ENCODE measurements at regions not wholly inside any gene's neighbourhood (a gene's known extent, or its start where the extent isn't known, plus 50 kb on each side); places are given as distances from the start of the nearest gene placed in this dataset.

- H3K4me3 ChIP-seq (ENCODE audit: low read length), result no peak overlapping the region
- no peak overlapping the region for H3K27ac ChIP-seq (ENCODE audit: low read depth, low read length)
- no peak overlapping the region for H3K4me3 Mint-ChIP-seq
- H3K27ac Mint-ChIP-seq, result no peak overlapping the region
- H3K4me1 ChIP-seq (ENCODE audit: insufficient read depth, low read length), result no peaks in the 10 kb centered on the region
- no peaks in the 10 kb centered on the region for H3K9me3 ChIP-seq (ENCODE audit: low read length)
- peaks cover 0 to 2% (median 0%) of the 10 kb centered on the region in 3 donors for H3K36me3 Mint-ChIP-seq
- H3K36me3 ChIP-seq (ENCODE audit: insufficient read depth, low read length), result no peaks in the 10 kb centered on the region
- POLR2A ChIA-PET, result no interaction called here
- CTCF ChIA-PET, result no interaction called here
- DNase-seq, result no peak
- no peaks in the 10 kb centered on the region for H3K27me3 ChIP-seq (ENCODE audit: insufficient read depth, low read length, poor library complexity, severe bottlenecking)
- H3K9me3 Mint-ChIP-seq, result peaks cover 0 to 6% (median 2%) of the 10 kb centered on the region in 5 donors
- no peaks in the 10 kb centered on the region for H3K4me1 Mint-ChIP-seq
- peaks cover 9 to 42% of the 10 kb centered on the region in 2 donors for H3K27me3 Mint-ChIP-seq
Observed at GRCh38 chr11:45503311-45503710, 162.1 kb downstream of the CHST1 start.

- Mint-ChIP-seq H3K27me3 (peaks cover 9 to 47% of the 10 kb centered on the region in 2 donors), H3K9me3 (peaks cover 0 to 6% (median 2%) of the 10 kb centered on the region in 5 donors), H3K36me3 (peaks cover 0 to 2% (median 0%) of the 10 kb centered on the region in 3 donors), H3K4me3 (no peak overlapping the region), H3K27ac (no peak overlapping the region), H3K4me1 (no peaks in the 10 kb centered on the region)
- no peak overlapping the region for H3K27ac ChIP-seq (ENCODE audit: low read depth, low read length)
- H3K9me3 ChIP-seq (ENCODE audit: low read length), result no peaks in the 10 kb centered on the region
- H3K4me3 ChIP-seq (ENCODE audit: low read length), result no peak overlapping the region
- ChIA-PET POLR2A (no interaction called here), CTCF (no interaction called here)
- no peaks in the 10 kb centered on the region for H3K36me3 ChIP-seq (ENCODE audit: insufficient read depth, low read length)
- H3K4me1 ChIP-seq (ENCODE audit: insufficient read depth, low read length), result no peaks in the 10 kb centered on the region
- DNase-seq, result no peak
- no peaks in the 10 kb centered on the region for H3K27me3 ChIP-seq (ENCODE audit: insufficient read depth, low read length, poor library complexity, severe bottlenecking)
Observed at GRCh38 chr11:45502226-45502545, 163.2 kb downstream of the CHST1 start.

GRCh38 chr11:45501392-45502225 is 163.8 kb downstream of the CHST1 start:
- Histone ChIP-seq H3K27me3 (ENCODE audit: insufficient read depth, low read length, poor library complexity, severe bottlenecking) (no peaks in the 10 kb centered on the region), H3K36me3 (ENCODE audit: insufficient read depth, low read length) (no peaks in the 10 kb centered on the region), H3K4me1 (ENCODE audit: insufficient read depth, low read length) (no peaks in the 10 kb centered on the region), H3K4me3 (ENCODE audit: low read length) (no peak overlapping the region), H3K27ac (ENCODE audit: low read depth, low read length) (no peak overlapping the region), H3K9me3 (ENCODE audit: low read length) (no peaks in the 10 kb centered on the region)
- Mint-ChIP-seq H3K4me1 (no peaks in the 10 kb centered on the region), H3K4me3 (no peak overlapping the region), H3K9me3 (peaks cover 0 to 6% (median 2%) of the 10 kb centered on the region in 5 donors), H3K36me3 (peaks cover 0 to 2% (median 0%) of the 10 kb centered on the region in 3 donors), H3K27ac (no peak overlapping the region), H3K27me3 (peaks cover 9 to 45% of the 10 kb centered on the region in 2 donors)
- DNase-seq, result no peak
- ChIA-PET POLR2A (no interaction called here), CTCF (no interaction called here)

GRCh38 chr11:45500451-45500850 is 165.0 kb downstream of the CHST1 start:
- DNase-seq, result no peak
- no peak overlapping the region for H3K27ac ChIP-seq (ENCODE audit: low read depth, low read length)
- ChIA-PET CTCF (no interaction called here), POLR2A (no interaction called here)
- H3K27me3 Mint-ChIP-seq, result peaks cover 9 to 46% of the 10 kb centered on the region in 2 donors
- H3K4me1 Mint-ChIP-seq, result no peaks in the 10 kb centered on the region
- H3K36me3 ChIP-seq (ENCODE audit: insufficient read depth, low read length), result no peaks in the 10 kb centered on the region
- H3K27me3 ChIP-seq (ENCODE audit: insufficient read depth, low read length, poor library complexity, severe bottlenecking), result no peaks in the 10 kb centered on the region
- no peak overlapping the region for H3K27ac Mint-ChIP-seq
- H3K4me3 ChIP-seq (ENCODE audit: low read length), result no peak overlapping the region
- peaks cover 0 to 2% (median 0%) of the 10 kb centered on the region in 3 donors for H3K36me3 Mint-ChIP-seq
- peaks cover 0 to 6% (median 2%) of the 10 kb centered on the region in 5 donors for H3K9me3 Mint-ChIP-seq
- H3K4me1 ChIP-seq (ENCODE audit: insufficient read depth, low read length), result no peaks in the 10 kb centered on the region
- no peaks in the 10 kb centered on the region for H3K9me3 ChIP-seq (ENCODE audit: low read length)
- no peak overlapping the region for H3K4me3 Mint-ChIP-seq

GRCh38 chr11:45494738-45495137 is 170.7 kb downstream of the CHST1 start:
- H3K9me3 Mint-ChIP-seq, result peaks cover 0 to 1% (median 0%) of the 10 kb centered on the region in 5 donors
- peaks cover 6 to 29% of the 10 kb centered on the region in 2 donors for H3K27me3 Mint-ChIP-seq
- CTCF ChIA-PET, result no interaction called here
- no peaks in the 10 kb centered on the region for H3K36me3 Mint-ChIP-seq
- DNase-seq, result no peak
- Histone ChIP-seq H3K27me3 (ENCODE audit: insufficient read depth, low read length, poor library complexity, severe bottlenecking) (no peaks in the 10 kb centered on the region), H3K4me1 (ENCODE audit: insufficient read depth, low read length) (no peaks in the 10 kb centered on the region), H3K36me3 (ENCODE audit: insufficient read depth, low read length) (no peaks in the 10 kb centered on the region), H3K27ac (ENCODE audit: low read depth, low read length) (no peak overlapping the region), H3K9me3 (ENCODE audit: low read length) (no peaks in the 10 kb centered on the region), H3K4me3 (ENCODE audit: low read length) (no peak overlapping the region)
- POLR2A ChIA-PET, result no interaction called here
- H3K4me3 Mint-ChIP-seq, result no peak overlapping the region
- no peaks in the 10 kb centered on the region for H3K4me1 Mint-ChIP-seq
- no peak overlapping the region for H3K27ac Mint-ChIP-seq

GRCh38 chr11:45489281-45489905 is 176.0 kb downstream of the CHST1 start:
- H3K27me3 Mint-ChIP-seq, result peaks cover 4 to 18% of the 10 kb centered on the region in 2 donors
- no peaks in the 10 kb centered on the region for H3K9me3 Mint-ChIP-seq
- no peaks in the 10 kb centered on the region for H3K9me3 ChIP-seq (ENCODE audit: low read length)
- no peaks in the 10 kb centered on the region for H3K4me1 ChIP-seq (ENCODE audit: insufficient read depth, low read length)
- no peak for DNase-seq
- H3K4me1 Mint-ChIP-seq, result no peaks in the 10 kb centered on the region
- no peak overlapping the region for H3K27ac ChIP-seq (ENCODE audit: low read depth, low read length)
- H3K36me3 Mint-ChIP-seq, result no peaks in the 10 kb centered on the region
- no peaks in the 10 kb centered on the region for H3K36me3 ChIP-seq (ENCODE audit: insufficient read depth, low read length)
- CTCF ChIA-PET, result no interaction called here
- POLR2A ChIA-PET, result no interaction called here
- H3K4me3 Mint-ChIP-seq, result no peak overlapping the region
- no peak overlapping the region for H3K27ac Mint-ChIP-seq
- no peaks in the 10 kb centered on the region for H3K27me3 ChIP-seq (ENCODE audit: insufficient read depth, low read length, poor library complexity, severe bottlenecking)
- H3K4me3 ChIP-seq (ENCODE audit: low read length), result no peak overlapping the region

GRCh38 chr11:45486461-45486860 is 179.0 kb downstream of the CHST1 start:
- H3K27me3 ChIP-seq (ENCODE audit: insufficient read depth, low read length, poor library complexity, severe bottlenecking), result no peaks in the 10 kb centered on the region
- no peak overlapping the region for H3K4me3 ChIP-seq (ENCODE audit: low read length)
- Mint-ChIP-seq H3K4me3 (no peak overlapping the region), H3K27me3 (peaks cover 2 to 40% of the 10 kb centered on the region in 2 donors), H3K4me1 (no peaks in the 10 kb centered on the region), H3K36me3 (no peaks in the 10 kb centered on the region), H3K9me3 (no peaks in the 10 kb centered on the region), H3K27ac (no peak overlapping the region)
- CTCF ChIA-PET, result no interaction called here
- H3K36me3 ChIP-seq (ENCODE audit: insufficient read depth, low read length), result no peaks in the 10 kb centered on the region
- no peaks in the 10 kb centered on the region for H3K4me1 ChIP-seq (ENCODE audit: insufficient read depth, low read length)
- no peaks in the 10 kb centered on the region for H3K9me3 ChIP-seq (ENCODE audit: low read length)
- H3K27ac ChIP-seq (ENCODE audit: low read depth, low read length), result no peak overlapping the region
- DNase-seq, result no peak
- POLR2A ChIA-PET, result no interaction called here

GRCh38 chr11:45485070-45485707 is 180.2 kb downstream of the CHST1 start:
- H3K27ac Mint-ChIP-seq, result no peak overlapping the region
- DNase-seq, result no peak
- H3K27me3 ChIP-seq (ENCODE audit: insufficient read depth, low read length, poor library complexity, severe bottlenecking), result no peaks in the 10 kb centered on the region
- no peaks in the 10 kb centered on the region for H3K36me3 ChIP-seq (ENCODE audit: insufficient read depth, low read length)
- no peak overlapping the region for H3K4me3 ChIP-seq (ENCODE audit: low read length)
- no peaks in the 10 kb centered on the region for H3K9me3 ChIP-seq (ENCODE audit: low read length)
- POLR2A ChIA-PET, result no interaction called here
- no peaks in the 10 kb centered on the region for H3K4me1 Mint-ChIP-seq
- no peaks in the 10 kb centered on the region for H3K36me3 Mint-ChIP-seq
- H3K4me3 Mint-ChIP-seq, result no peak overlapping the region
- no peaks in the 10 kb centered on the region for H3K4me1 ChIP-seq (ENCODE audit: insufficient read depth, low read length)
- no peak overlapping the region for H3K27ac ChIP-seq (ENCODE audit: low read depth, low read length)
- peaks cover 2 to 49% of the 10 kb centered on the region in 2 donors for H3K27me3 Mint-ChIP-seq
- CTCF ChIA-PET, result no interaction called here
- no peaks in the 10 kb centered on the region for H3K9me3 Mint-ChIP-seq

All from CD8-positive, alpha-beta memory T cell (primary cell).